HepG2 (cell line): ENCODE measurements at regions not wholly inside any gene's neighbourhood (a gene's known extent, or its start where the extent isn't known, plus 50 kb on each side); places are given as distances from the start of the nearest gene placed in this dataset.

Experiments used
- ATAC-seq: fragments of 200-7000 bp; cut with Tn5 transposase; 3 replicates; pipeline ENCODE4 v1.9.1; 2020; ENCODE audit warnings: mild to moderate bottlenecking, moderate library complexity
- BruUV-seq: library from RNA; stranded (reverse); fragments of 400-500 nt; replicated peaks from 2 replicates; lab custom pipeline; 2021; lab: Mats Ljungman, UMichigan
- CTCF ChIA-PET: fragments of 300-600 bp; formaldehyde crosslinking; extraction: SDS; loops from one replicate; lab custom pipeline; 2021; ENCODE audit warnings: low total read pairs, inconsistent platforms, low intra/inter-chr PET ratio; lab: Yijun Ruan, JAX
- POLR2A ChIA-PET: fragments of 350-600 bp; sonication (Branson Sonifier 250); formaldehyde crosslinking; loops from one replicate; lab custom pipeline; 2020; ENCODE audit warnings: antibody characterized with exemption, inconsistent platforms; lab: Yijun Ruan, JAX
- DNase-seq: peaks from one replicate; pipeline ENCODE4 v3.0.0-alpha.2; 2015; ENCODE audit warnings: low spot score
- FAIRE-seq: peaks from 3 replicates; lab custom pipeline; 2011; peaks lifted over from hg19 to GRCh38; lab: Jason Lieb, UNC
- H2AFZ ChIP-seq: one replicate; pipeline ENCODE4 v1.6.1; 2011; ENCODE audit warnings: low read length, inconsistent platforms
- H3K27ac ChIP-seq: fragments of 300-600 bp; 3 replicates; pipeline ENCODE4 v1.8.0; 2011; ENCODE audit warnings: mixed run types, mild to moderate bottlenecking, mixed read lengths, low read length, inconsistent platforms; ENCODE audit not compliant: insufficient read depth; ENCODE audit errors: extremely low read length
- H3K27me3 ChIP-seq, 2 experiments: fragments of 200-600 bp in 1 of 2; 2 replicates in 1 of 2; 3 replicates in 1 of 2; pipeline versions ENCODE4 v1.6.0 to v1.8.0; 2011; ENCODE audit warnings: low read length in 2 of 2, mild to moderate bottlenecking in 2 of 2, moderate library complexity in 2 of 2, inconsistent platforms in 1 of 2; ENCODE audit not compliant: insufficient read depth in 2 of 2, control insufficient read depth in 1 of 2
- H3K36me3 ChIP-seq, 2 experiments: fragments of 200-600 bp in 1 of 2; replicated peaks in 1 of 2; 2 replicates in 1 of 2; 3 replicates in 1 of 2; pipeline versions ENCODE4 v1.5.1 to v1.8.0; 2011; ENCODE audit warnings: low read length in 2 of 2, inconsistent platforms in 1 of 2; ENCODE audit not compliant: insufficient read depth in 2 of 2, control insufficient read depth in 1 of 2
- H3K4me1 ChIP-seq: 2 replicates; pipeline ENCODE4 v1.5.1; 2012; ENCODE audit warnings: low read length, inconsistent platforms; ENCODE audit not compliant: insufficient read depth
- H3K4me2 ChIP-seq: 2 replicates; pipeline ENCODE4 v1.6.0; 2011; ENCODE audit warnings: low read depth, low read length, inconsistent platforms
- H3K4me3 ChIP-seq, 3 experiments: fragments of 200-600 bp in 1 of 3; sonication (generic), shearing (Covaris generic) in 1 of 3; replicated peaks in 1 of 3; 2 replicates each; pipeline ENCODE4 v1.5.1; 2011 to 2016; ENCODE audit warnings: low read length in 3 of 3, inconsistent platforms in 2 of 3, low read depth in 2 of 3, mild to moderate bottlenecking in 2 of 3, control low read depth in 1 of 3, mixed read lengths in 1 of 3; ENCODE audit not compliant: insufficient read depth in 1 of 3
- H3K79me2 ChIP-seq: one replicate; pipeline ENCODE4 v1.6.1; 2011; ENCODE audit warnings: low read length, inconsistent platforms; ENCODE audit not compliant: insufficient read depth
- H3K9ac ChIP-seq: 2 replicates; pipeline ENCODE4 v1.6.0; 2011; ENCODE audit warnings: mild to moderate bottlenecking, low read depth, low read length, inconsistent platforms; ENCODE audit not compliant: insufficient read depth
- H3K9me3 ChIP-seq: 2 replicates; pipeline ENCODE4 v1.5.1; 2012; ENCODE audit warnings: mild to moderate bottlenecking, low read length
- H4K20me1 ChIP-seq: 2 replicates; pipeline ENCODE4 v1.6.0; 2011; ENCODE audit warnings: inconsistent platforms, mild to moderate bottlenecking, low read length, moderate library complexity; ENCODE audit not compliant: insufficient read depth
- HNF1B ChIP-seq: sonication (generic); formaldehyde crosslinking; IDR thresholded peaks from 2 replicates; pipeline ENCODE4 v1.5.1; 2020; ENCODE audit warnings: mild to moderate bottlenecking, moderate library complexity, missing genetic modification reagents
- KLF12 ChIP-seq: sonication (generic); formaldehyde crosslinking; IDR thresholded peaks from 2 replicates; pipeline ENCODE4 v1.4.0; 2020; ENCODE audit warnings: missing genetic modification reagents, borderline replicate concordance
- PCBP2 ChIP-seq: fragments of 200-400 bp; formaldehyde crosslinking; optimal IDR thresholded peaks from 2 replicates; pipeline ENCODE3; 2018; ENCODE audit warnings: low read length, low read depth; ENCODE audit not compliant: poor library complexity, severe bottlenecking
- POLR2G ChIP-seq: fragments of 200-400 bp; formaldehyde crosslinking; IDR thresholded peaks from 2 replicates; pipeline ENCODE4 v1.6.1; 2018; ENCODE audit warnings: mild to moderate bottlenecking, low read depth, low read length, moderate library complexity
- SYNCRIP ChIP-seq: fragments of 200-400 bp; formaldehyde crosslinking; IDR thresholded peaks from 2 replicates; pipeline ENCODE4 v1.6.1; 2018; ENCODE audit warnings: mild to moderate bottlenecking, low read depth, low read length; ENCODE audit not compliant: insufficient read depth
- TIGD3 ChIP-seq: sonication (generic); formaldehyde crosslinking; IDR thresholded peaks from 2 replicates; pipeline ENCODE4 v1.5.1; 2020; ENCODE audit warnings: mild to moderate bottlenecking, missing genetic modification reagents, borderline replicate concordance
- TSC22D2 ChIP-seq: sonication (generic); formaldehyde crosslinking; IDR thresholded peaks from 2 replicates; pipeline ENCODE4 v1.5.1; 2020; ENCODE audit warnings: missing genetic modification reagents, mild to moderate bottlenecking, borderline replicate concordance
- ZNF282 ChIP-seq: fragments of 450-650 bp; IDR thresholded peaks from 2 replicates; pipeline ENCODE4 v1.6.1; 2018; ENCODE audit not compliant: partially characterized antibody
- ZNF296 ChIP-seq: sonication (generic); formaldehyde crosslinking; conservative IDR thresholded peaks from 2 replicates; pipeline ENCODE4 v1.5.0; 2020; ENCODE audit warnings: mild to moderate bottlenecking, missing genetic modification reagents
- ZNF614 ChIP-seq: IDR thresholded peaks from 2 replicates; pipeline ENCODE4 v1.6.1; 2018; ENCODE audit warnings: missing biosample characterization, missing genetic modification reagents, inconsistent platforms, borderline replicate concordance
- ZSCAN22 ChIP-seq: sonication (generic); formaldehyde crosslinking; IDR thresholded peaks from 2 replicates; pipeline ENCODE4 v1.4.0; 2020; ENCODE audit warnings: mild to moderate bottlenecking, missing genetic modification reagents
- WGBS: methylation state at CpG from one replicate; pipeline ENCODE4 v1.1.6; 2017; ENCODE audit warnings: low lambda C conversion rate; 5-methylcytosine and 5-hydroxymethylcytosine counted together
- in situ Hi-C: cut with HindIII; loops from 2 replicates; pipeline ENCODE4 v1.10.0; 2017; ENCODE audit warnings: low pct_unique_long_range_greater_than_20kb; ENCODE audit not compliant: extremely low pct_ligation_motif_present
- intact Hi-C: fragments of 100-400 bp; cut with micrococcal nuclease; formaldehyde crosslinking; loops from one replicate; pipeline ENCODE4 v1.10.0; 2022; ENCODE audit not compliant: unreplicated experiment
- TF ChIP-seq, protein P1 (sequence below): sonication (generic); formaldehyde crosslinking; IDR thresholded peaks from 2 replicates; pipeline ENCODE4 v1.4.0; 2020; ENCODE audit warnings: missing genetic modification reagents
- TF ChIP-seq, protein P2 (sequence below): sonication (generic); formaldehyde crosslinking; IDR thresholded peaks from 2 replicates; pipeline ENCODE4 v1.5.0; 2020; ENCODE audit warnings: missing genetic modification reagents
- TF ChIP-seq, protein P3 (sequence below): sonication (generic); formaldehyde crosslinking; IDR thresholded peaks from 2 replicates; pipeline ENCODE4 v1.4.0; 2020; ENCODE audit warnings: missing genetic modification reagents

DNA sequence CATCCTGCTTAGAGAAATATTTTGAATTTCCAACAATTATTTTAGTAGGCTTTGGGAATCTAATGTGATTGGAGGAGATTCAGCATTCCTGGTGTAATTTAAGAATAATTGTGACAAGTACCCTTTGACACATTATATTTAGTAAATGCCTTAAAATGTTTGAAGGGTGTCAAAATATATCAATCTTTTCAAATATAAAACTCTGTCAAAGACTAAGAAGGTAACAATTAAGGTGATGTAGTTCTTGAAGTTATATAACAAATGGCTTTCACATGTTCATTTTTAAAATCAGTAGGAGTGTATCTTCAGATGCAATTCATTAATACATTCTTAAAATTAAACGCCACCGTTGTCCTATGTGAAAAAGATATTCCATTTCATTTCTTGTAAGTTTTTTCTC, 1977.1 kb upstream of the CDH9 start:
- Histone ChIP-seq H3K27ac (no peak overlapping the region), H3K9ac (no peak overlapping the region), H3K9me3 (no peaks in the 10 kb centered on the region), H4K20me1 (no peaks in the 10 kb centered on the region), H3K4me2 (no peak overlapping the region), H3K36me3 (no peaks in the 10 kb centered on the region), H3K79me2 (no peaks in the 10 kb centered on the region), H3K4me1 (no peaks in the 10 kb centered on the region), H2AFZ (no peak overlapping the region), H3K4me3 (no peak overlapping the region), H3K27me3 (0 out of 5 replicates have a peak, but pooled peaks cover 0 to 4% of the 10 kb centered on the region in 2 experiments)
- in situ Hi-C loops (no loop called here), intact Hi-C loops (no loop called here)
- 1% methylated on average over 2 of the region's 2 CpGs for WGBS
- ATAC-seq = no peak
- POLR2A ChIA-PET = no interaction called here
- CTCF ChIA-PET = no interaction called here
- no peak for FAIRE-seq
- BruUV-seq = no TSS peak
- DNase-seq = no peak
- TF ChIP-seq, protein P1, sequence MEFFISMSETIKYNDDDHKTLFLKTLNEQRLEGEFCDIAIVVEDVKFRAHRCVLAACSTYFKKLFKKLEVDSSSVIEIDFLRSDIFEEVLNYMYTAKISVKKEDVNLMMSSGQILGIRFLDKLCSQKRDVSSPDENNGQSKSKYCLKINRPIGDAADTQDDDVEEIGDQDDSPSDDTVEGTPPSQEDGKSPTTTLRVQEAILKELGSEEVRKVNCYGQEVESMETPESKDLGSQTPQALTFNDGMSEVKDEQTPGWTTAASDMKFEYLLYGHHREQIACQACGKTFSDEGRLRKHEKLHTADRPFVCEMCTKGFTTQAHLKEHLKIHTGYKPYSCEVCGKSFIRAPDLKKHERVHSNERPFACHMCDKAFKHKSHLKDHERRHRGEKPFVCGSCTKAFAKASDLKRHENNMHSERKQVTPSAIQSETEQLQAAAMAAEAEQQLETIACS (CRISPR knock-in tag) = no peak
- no peak for TF ChIP-seq ZNF296 (CRISPR knock-in tag)
- TF ChIP-seq KLF12 (CRISPR knock-in tag) = no peak
- no peak for TF ChIP-seq SYNCRIP
- TF ChIP-seq, protein P2, sequence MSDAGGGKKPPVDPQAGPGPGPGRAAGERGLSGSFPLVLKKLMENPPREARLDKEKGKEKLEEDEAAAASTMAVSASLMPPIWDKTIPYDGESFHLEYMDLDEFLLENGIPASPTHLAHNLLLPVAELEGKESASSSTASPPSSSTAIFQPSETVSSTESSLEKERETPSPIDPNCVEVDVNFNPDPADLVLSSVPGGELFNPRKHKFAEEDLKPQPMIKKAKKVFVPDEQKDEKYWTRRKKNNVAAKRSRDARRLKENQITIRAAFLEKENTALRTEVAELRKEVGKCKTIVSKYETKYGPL (CRISPR knock-in tag) = no peak
- TF ChIP-seq, protein P3, sequence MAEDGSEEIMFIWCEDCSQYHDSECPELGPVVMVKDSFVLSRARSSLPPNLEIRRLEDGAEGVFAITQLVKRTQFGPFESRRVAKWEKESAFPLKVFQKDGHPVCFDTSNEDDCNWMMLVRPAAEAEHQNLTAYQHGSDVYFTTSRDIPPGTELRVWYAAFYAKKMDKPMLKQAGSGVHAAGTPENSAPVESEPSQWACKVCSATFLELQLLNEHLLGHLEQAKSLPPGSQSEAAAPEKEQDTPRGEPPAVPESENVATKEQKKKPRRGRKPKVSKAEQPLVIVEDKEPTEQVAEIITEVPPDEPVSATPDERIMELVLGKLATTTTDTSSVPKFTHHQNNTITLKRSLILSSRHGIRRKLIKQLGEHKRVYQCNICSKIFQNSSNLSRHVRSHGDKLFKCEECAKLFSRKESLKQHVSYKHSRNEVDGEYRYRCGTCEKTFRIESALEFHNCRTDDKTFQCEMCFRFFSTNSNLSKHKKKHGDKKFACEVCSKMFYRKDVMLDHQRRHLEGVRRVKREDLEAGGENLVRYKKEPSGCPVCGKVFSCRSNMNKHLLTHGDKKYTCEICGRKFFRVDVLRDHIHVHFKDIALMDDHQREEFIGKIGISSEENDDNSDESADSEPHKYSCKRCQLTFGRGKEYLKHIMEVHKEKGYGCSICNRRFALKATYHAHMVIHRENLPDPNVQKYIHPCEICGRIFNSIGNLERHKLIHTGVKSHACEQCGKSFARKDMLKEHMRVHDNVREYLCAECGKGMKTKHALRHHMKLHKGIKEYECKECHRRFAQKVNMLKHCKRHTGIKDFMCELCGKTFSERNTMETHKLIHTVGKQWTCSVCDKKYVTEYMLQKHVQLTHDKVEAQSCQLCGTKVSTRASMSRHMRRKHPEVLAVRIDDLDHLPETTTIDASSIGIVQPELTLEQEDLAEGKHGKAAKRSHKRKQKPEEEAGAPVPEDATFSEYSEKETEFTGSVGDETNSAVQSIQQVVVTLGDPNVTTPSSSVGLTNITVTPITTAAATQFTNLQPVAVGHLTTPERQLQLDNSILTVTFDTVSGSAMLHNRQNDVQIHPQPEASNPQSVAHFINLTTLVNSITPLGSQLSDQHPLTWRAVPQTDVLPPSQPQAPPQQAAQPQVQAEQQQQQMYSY (CRISPR knock-in tag) = no peak
- TF ChIP-seq PCBP2 = no peak
- no peak for TF ChIP-seq POLR2G
- no peak for TF ChIP-seq ZNF614 (CRISPR knock-in tag)
- no peak for TF ChIP-seq ZSCAN22
- no peak for TF ChIP-seq TSC22D2 (CRISPR knock-in tag)
- TF ChIP-seq ZNF282 = no peak
- TF ChIP-seq HNF1B (CRISPR knock-in tag) = no peak
- TF ChIP-seq TIGD3 (CRISPR knock-in tag) = no peak
